ENCODE measurements at regions not wholly inside any gene's neighbourhood (a gene's known extent, or its start where the extent isn't known, plus 50 kb on each side); places are given as distances from the start of the nearest gene placed in this dataset.

GRCh38 chr2:204272089-204272488 lies 273.2 kb upstream of the PARD3B start:
- no peak for DNase-seq (ENCODE audit: low spot score)

- no peak for DNase-seq (ENCODE audit: low spot score)
These were observed 272.5 kb upstream of the PARD3B start for GRCh38 chr2:204272610-204273287.

DNA sequence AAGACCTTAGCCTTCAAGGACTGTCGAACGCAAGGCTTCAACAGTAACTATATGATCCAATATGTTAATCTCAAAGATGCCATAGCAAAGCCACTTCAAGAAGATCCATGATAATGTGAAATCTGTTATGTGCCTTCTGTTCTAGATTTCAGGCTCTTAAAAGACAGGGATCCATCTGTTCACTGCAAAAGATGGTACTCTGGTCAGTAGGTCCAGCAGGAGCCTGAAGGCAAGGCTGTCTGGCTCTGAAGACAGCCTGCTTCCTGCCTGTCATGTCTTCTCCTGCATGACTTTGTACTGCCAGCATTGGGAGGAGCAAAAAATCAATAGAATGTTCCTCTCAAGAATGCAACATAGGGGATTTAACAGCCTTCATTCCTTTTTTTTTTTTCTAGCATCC lies 270.8 kb upstream of the PARD3B start:
- no peak for DNase-seq (ENCODE audit: low spot score)

DNA sequence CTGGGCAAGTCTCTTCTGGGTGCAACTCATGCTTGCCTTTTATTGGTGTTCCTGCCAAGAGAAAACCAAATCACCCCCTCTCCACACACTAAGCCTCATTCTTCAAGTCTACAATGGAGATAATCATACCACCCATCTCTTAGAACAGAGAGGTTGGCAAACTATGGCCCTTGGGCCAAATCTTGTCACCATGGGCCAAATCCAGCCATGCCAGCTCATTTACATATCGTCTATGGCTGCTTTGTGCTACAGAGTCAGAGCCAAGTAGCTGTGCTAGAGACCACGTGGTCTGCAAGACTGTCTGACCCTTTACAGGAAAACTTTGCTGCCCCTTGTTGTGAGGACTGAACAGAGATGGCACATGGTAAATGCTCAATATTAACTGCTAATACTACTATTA lies 270.3 kb upstream of the PARD3B start:
- no peak for DNase-seq (ENCODE audit: low spot score)

GRCh38 chr2:204277226-204277625 lies 268.0 kb upstream of the PARD3B start:
- no peak for DNase-seq (ENCODE audit: low spot score)

GRCh38 chr2:204278454-204278853 lies 266.8 kb upstream of the PARD3B start:
- DNase-seq (ENCODE audit: low spot score), result no peak

GRCh38 chr2:204279819-204280218 lies 265.5 kb upstream of the PARD3B start:
- DNase-seq (ENCODE audit: low spot score), result no peak

DNA sequence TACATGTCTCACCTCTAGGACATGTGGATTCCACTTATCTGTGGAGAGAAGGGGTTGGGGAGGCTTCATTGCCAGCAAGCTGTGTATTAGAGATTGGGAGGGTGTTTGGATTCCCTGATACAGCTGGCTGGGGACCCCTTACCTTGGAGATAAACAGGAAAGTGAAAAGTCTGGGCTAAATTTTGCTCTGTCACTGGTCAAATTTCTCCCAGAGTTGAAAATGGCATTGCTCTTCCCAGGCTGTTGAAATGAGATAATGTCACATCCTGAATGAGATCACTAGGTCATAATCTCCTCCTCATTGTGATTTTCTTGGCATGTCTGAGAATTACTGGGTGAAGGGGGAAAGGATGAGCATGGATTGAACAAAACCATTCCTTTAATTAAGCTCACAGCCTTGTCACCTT lies 265.0 kb upstream of the PARD3B start:
- no peak for DNase-seq (ENCODE audit: low spot score)

DNA sequence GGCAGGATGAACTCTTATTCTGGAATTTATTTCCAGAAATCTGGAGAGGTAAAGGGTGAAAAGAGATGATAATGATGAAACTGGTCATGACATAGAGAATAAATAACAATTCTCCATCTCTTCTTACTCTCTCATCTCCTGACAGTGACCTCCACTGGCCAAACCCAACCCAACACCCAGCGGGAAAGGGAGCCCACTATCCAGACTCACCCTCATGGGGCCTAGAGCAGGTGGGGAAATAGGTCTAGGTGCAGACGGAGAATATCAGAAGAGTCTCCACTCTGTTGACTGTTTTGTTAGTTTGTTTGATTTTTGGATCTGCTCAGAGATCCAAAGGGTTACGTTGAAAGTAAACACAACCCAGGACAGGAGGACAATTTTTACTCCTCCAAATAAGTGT lies 263.2 kb upstream of the PARD3B start:
- DNase-seq (ENCODE audit: low spot score), result no peak

DNA sequence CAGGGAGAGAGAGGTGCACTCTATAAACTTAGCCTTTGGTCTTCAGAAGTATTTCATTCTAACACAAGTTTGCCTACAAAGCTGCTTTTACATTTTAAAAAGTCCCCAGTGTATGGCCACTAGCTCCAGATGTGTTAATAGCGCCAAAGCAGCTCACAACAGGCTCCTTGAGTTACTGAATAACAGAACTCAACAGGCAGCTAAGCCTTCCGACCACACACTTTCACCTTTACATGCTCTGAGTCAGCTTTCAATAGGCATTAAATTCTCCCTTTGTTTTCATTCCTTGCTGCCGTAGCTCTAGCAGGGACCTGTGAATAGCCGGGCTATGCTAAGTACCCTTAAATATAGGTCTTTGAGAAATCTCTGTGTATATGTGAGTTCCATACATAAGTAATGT lies 262.8 kb upstream of the PARD3B start:
- no peak for DNase-seq (ENCODE audit: low spot score)

GRCh38 chr2:204289066-204289465 lies 256.2 kb upstream of the PARD3B start:
- no peak for DNase-seq (ENCODE audit: low spot score)

- no peak for DNase-seq (ENCODE audit: low spot score)
These were observed 252.8 kb upstream of the PARD3B start for GRCh38 chr2:204292439-204292838.

DNA sequence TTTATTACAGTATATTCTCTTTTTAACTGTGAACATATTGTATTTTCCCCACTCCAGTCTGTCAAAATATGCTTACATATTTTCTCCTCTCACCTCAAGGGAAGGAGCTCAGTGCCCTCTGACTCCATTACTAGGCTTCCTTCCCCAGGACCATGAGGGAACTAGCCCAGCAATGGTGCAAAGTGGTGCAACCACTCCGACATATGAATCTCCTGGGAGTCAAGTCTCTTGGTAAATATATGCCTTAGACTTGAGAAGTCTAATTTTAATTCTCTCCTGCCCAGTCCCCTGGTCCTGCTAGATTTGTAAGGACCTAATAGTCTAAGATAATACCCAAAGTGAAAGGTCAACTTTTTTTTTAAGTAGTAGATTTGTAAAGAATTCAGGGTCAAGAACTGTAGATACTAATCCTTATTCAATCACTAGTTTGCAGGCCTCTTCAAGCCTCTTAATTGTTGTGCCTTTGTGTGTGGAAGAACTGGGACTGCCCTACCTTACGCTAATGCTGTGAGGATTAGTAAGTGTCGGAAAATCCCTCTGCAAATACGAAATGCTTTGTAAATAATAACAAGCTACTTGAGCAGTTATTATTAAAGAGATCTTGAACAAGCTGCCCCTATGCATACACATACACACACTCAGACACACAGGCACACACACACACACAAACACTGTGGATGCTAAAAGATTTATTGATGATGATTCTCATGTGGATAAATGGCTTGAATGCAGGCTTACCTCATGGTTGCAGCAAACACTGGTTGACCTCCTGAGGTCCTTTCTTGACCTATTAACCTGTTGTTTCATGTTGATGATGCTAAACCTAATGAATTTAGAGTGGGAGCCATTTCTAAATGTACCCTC lies 251.2 kb upstream of the PARD3B start:
- no peak for DNase-seq (ENCODE audit: low spot score)

DNA sequence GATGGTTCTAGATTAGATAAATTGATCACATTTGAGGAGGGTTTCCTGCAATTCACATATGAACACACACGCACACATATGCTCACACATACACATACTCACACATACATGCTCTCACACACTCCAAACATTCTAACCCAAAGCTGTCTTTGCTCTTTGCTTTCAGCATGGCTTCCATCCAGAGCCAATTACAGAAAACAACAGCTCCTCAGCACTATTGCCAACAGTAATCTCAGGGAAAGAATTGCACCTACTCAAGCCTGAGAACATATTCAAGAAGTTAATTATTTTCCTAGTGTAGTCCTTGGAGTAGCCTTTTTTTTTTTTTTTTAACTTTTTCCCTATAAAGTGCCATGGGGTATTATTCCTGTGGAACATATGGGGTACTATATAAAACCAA lies 246.9 kb upstream of the PARD3B start:
- no peak for DNase-seq (ENCODE audit: low spot score)

GRCh38 chr2:204299766-204300165 lies 245.5 kb upstream of the PARD3B start:
- DNase-seq (ENCODE audit: low spot score), result no peak

- no peak for DNase-seq (ENCODE audit: low spot score)
These were observed 238.6 kb upstream of the PARD3B start for GRCh38 chr2:204306667-204307066.

DNA sequence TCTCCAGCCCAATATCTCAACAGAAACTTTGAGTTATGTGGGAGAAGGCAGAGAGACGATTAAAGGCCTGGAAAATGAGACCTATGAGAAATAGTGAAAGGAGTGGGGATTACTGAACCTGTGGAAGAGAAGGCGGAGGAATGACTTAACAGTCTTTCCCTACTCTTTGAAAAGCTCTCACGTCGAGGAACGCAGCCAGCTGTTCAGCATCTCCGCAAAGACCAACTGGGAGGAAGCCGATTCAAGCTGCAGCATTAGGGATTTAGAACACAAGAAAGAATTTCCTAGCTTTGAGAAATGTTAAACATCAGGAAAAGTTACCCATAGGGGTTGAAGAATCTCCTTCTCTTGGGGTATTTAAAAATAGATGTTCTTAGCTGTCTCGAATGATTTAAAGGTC lies 233.2 kb upstream of the PARD3B start:
- no peak for DNase-seq (ENCODE audit: low spot score)

DNA sequence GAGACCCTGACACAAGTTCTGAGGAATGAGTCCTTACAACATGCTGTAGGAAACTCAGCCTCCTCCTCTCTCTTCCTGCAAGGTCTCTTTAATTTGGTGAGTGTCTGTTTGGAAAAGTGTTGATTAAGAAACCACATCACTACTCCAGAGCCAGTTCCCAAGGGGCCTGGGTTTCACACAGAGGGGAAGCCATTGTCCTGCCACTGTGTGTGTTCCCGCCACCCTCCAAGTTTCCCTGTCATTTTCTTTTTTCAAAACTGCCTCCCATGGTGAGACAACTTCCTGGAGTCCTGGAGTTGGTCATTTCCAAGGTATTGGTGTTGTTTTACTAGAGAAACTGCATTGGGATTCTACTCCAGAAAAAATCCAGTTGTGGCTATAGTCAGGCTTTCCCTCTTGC lies 232.0 kb upstream of the PARD3B start:
- DNase-seq (ENCODE audit: low spot score), result no peak

GRCh38 chr2:204315236-204315662 lies 230.0 kb upstream of the PARD3B start:
- no peak for DNase-seq (ENCODE audit: low spot score)

DNA sequence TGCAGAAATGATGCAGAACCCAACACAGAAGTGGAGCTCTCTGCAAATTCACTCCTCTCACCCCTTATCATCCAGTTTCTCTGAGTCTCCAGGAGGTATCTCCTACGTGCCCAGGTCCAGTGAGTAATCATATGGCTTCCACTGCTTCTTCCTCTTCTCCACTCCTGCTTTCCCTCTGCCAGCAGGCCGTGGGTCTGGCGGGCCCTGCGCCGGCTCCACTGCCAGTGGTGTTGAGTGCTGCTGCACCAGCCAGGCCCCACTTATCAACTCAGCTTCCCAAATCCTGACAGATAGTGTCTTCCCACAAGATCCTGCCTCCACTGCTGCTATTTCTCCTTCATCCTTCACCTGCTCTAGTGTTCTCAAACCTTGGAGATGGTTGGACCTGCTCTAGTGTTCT lies 227.6 kb upstream of the PARD3B start:
- no peak for DNase-seq (ENCODE audit: low spot score)

DNA sequence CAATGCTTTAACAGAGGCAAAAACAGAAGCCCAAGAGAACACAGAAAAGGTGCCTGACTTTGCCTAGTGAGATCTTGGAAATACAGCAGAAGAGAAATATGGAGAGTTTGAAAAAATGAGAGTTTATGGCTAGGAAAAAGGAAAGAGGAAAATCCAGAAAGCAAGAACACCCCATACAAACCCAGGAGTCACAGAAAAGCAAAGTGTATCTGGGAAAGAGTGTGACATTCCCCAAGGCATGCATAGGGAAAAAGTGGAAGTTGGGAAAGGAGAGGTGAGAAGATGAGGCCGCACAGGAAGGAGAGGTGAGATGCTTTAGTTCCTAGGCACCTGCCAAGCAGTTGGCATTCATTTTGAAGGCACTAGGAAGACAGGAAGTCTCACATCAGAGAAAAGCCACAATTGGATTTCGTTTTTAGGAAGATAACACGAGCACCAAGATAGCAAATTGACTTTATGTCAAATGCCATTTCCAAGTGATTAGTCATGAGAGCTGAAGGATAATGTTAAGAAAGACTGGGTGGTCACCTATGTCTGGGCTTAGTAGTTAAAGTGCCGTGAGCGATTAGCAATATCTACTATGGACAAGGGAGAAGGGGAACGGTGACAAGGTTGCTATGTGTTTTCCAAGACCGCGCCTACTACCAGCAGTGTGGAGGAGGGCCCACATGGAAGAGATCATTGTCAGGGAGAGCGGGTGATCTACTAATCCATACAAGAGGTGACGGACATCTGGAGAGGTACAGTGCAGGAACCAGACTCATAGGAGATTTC lies 224.1 kb upstream of the PARD3B start:
- DNase-seq (ENCODE audit: low spot score), result no peak

- no peak for DNase-seq (ENCODE audit: low spot score)
These were observed 223.1 kb upstream of the PARD3B start for GRCh38 chr2:204321910-204322751.

Measured in CD4-positive, alpha-beta T cell treated with Interleukin-2 at 100 ng/mL for 4 hours (primary cell).